ENCODE measurements at regions not wholly inside any gene's neighbourhood (a gene's known extent, or its start where the extent isn't known, plus 50 kb on each side); places are given as distances from the start of the nearest gene placed in this dataset.

- TF ChIP-seq POLR2AphosphoS5 (IDR thresholded peaks at IDR 0.05; ENCODE audit: low read depth, low read length) (no peak), POLR2A (IDR thresholded peaks at IDR 0.05; ENCODE audit: low read depth, low read length) (no peak)
These were observed 513.6 kb upstream of the SEMA6A start for GRCh38 chr5:117088176-117088575.

All from GM12892 (cell line).